B cell (primary cell): ENCODE measurements at regions not wholly inside any gene's neighbourhood (a gene's known extent, or its start where the extent isn't known, plus 50 kb on each side); places are given as distances from the start of the nearest gene placed in this dataset. TPM values are rescaled to one million over a fixed set of nuclear protein-coding genes. Genes with fewer than 3 reads are reported as not detected.

Experiments
- ATAC-seq: fragments of 200-7000 bp; cut with Tn5 transposase; one replicate; pipeline ENCODE4 v1.10.0; 2021; ENCODE audit warnings: low read depth, mild to moderate bottlenecking, moderate number of reproducible peaks, moderate library complexity
- CTCF ChIA-PET: fragments of 350-600 bp; sonication (Branson Sonifier 250); formaldehyde crosslinking; loops from one replicate; lab custom pipeline; 2021; ENCODE audit warnings: antibody characterized with exemption, inconsistent platforms; lab: Charles Lee
- POLR2A ChIA-PET: fragments of 350-600 bp; sonication (Branson Sonifier 250); formaldehyde crosslinking; loops from one replicate; lab custom pipeline; 2021; ENCODE audit warnings: antibody characterized with exemption; lab: Charles Lee
- DNase-seq: peaks from one replicate; pipeline ENCODE4 v3.0.0; 2013
- H2AFZ ChIP-seq: 2 replicates; pipeline ENCODE4 v1.6.1; 2012; ENCODE audit warnings: mild to moderate bottlenecking, low read depth, low read length; ENCODE audit not compliant: insufficient read depth, poor library complexity, severe bottlenecking
- H3K27ac ChIP-seq, 2 donors: 1 replicate in 1 of 2; 2 replicates in 1 of 2; pipeline ENCODE4 v1.5.1; 2012 to 2013; ENCODE audit warnings: low read length in 2 of 2, mild to moderate bottlenecking in 2 of 2, moderate library complexity in 1 of 2
- H3K27me3 ChIP-seq, 4 experiments: fragments of 200-600 bp in 1 of 4; sonication (generic) in 1 of 4; replicated peaks in 1 of 4; 1 replicate in 2 of 4; 2 replicates in 2 of 4; pipeline versions ENCODE4 v1.6.1 to v1.7.0; 2013 to 2016; ENCODE audit warnings: low read length in 3 of 4, mild to moderate bottlenecking in 2 of 4, mixed read lengths in 1 of 4, moderate library complexity in 1 of 4; ENCODE audit not compliant: insufficient read depth in 4 of 4, control insufficient read depth in 3 of 4; ENCODE audit errors: control extremely low read depth in 1 of 4
- H3K36me3 ChIP-seq, 2 experiments: replicated peaks in 1 of 2; 1 replicate in 1 of 2; 2 replicates in 1 of 2; pipeline versions ENCODE4 v1.6.1 to v1.7.1; 2013; ENCODE audit warnings: low read length in 1 of 2; ENCODE audit not compliant: insufficient read depth in 2 of 2, control insufficient read depth in 1 of 2; ENCODE audit errors: control extremely low read depth in 1 of 2, extremely low read depth in 1 of 2
- H3K4me1 ChIP-seq, 2 donors: fragments of 200-600 bp in 1 of 2; sonication (generic) in 1 of 2; 1 replicate in 1 of 2; 2 replicates in 1 of 2; pipeline versions ENCODE4 v1.5.1 to v1.6.1; 2013 to 2017; ENCODE audit warnings: low read length in 2 of 2; ENCODE audit not compliant: control insufficient read depth in 2 of 2, insufficient read depth in 2 of 2
- H3K4me2 ChIP-seq: replicated peaks from 2 replicates; pipeline ENCODE3; 2012; ENCODE audit warnings: mild to moderate bottlenecking, low read depth, low read length; ENCODE audit not compliant: poor library complexity, severe bottlenecking
- H3K4me3 ChIP-seq, 5 experiments: fragments of 200-600 bp in 1 of 5; sonication (generic) in 1 of 5; 1 replicate in 3 of 5; 2 replicates in 2 of 5; pipeline versions ENCODE4 v1.5.1 to v1.7.0; 2011 to 2016; ENCODE audit warnings: low read length in 4 of 5, mild to moderate bottlenecking in 4 of 5, low read depth in 2 of 5, control low read depth in 1 of 5, moderate library complexity in 1 of 5; ENCODE audit not compliant: insufficient read depth in 1 of 5; ENCODE audit errors: control extremely low read depth in 1 of 5, extremely low read depth in 1 of 5
- H3K79me2 ChIP-seq: fragments of 200-600 bp; sonication (generic); one replicate; pipeline ENCODE4 v1.6.0; 2016; ENCODE audit warnings: low read length; ENCODE audit not compliant: control insufficient read depth, insufficient read depth
- H3K9ac ChIP-seq: fragments of 200-600 bp; sonication (generic); 2 replicates; pipeline ENCODE4 v1.6.1; 2017; ENCODE audit warnings: mild to moderate bottlenecking, low read length, moderate library complexity
- H3K9me3 ChIP-seq, 3 donors: one replicate each; pipeline versions ENCODE4 v1.6.1 to v1.7.1; 2013; ENCODE audit warnings: low read length in 2 of 3; ENCODE audit not compliant: control insufficient read depth in 2 of 3, insufficient read depth in 1 of 3; ENCODE audit errors: control extremely low read depth in 1 of 3
- H4K20me1 ChIP-seq: 2 replicates; pipeline ENCODE4 v1.6.0; 2012; ENCODE audit warnings: mild to moderate bottlenecking, low read length; ENCODE audit not compliant: insufficient read depth, control insufficient read depth, poor library complexity, severe bottlenecking
- H3K27ac Mint-ChIP-seq: one replicate; pipeline ENCODE4 v1.8.0; 2021; ENCODE audit warnings: mixed read lengths
- H3K27me3 Mint-ChIP-seq: one replicate; pipeline ENCODE4 v1.8.0; 2021; ENCODE audit warnings: mixed read lengths
- H3K4me1 Mint-ChIP-seq: one replicate; pipeline ENCODE4 v1.8.0; 2021; ENCODE audit warnings: mixed read lengths
- H3K4me3 Mint-ChIP-seq: one replicate; pipeline ENCODE4 v1.8.0; 2021; ENCODE audit warnings: mixed read lengths
- H3K9me3 Mint-ChIP-seq: one replicate; pipeline ENCODE4 v1.8.0; 2022; ENCODE audit warnings: mixed read lengths; ENCODE audit not compliant: insufficient read depth
- EZH2 ChIP-seq: IDR thresholded peaks from 2 replicates; pipeline ENCODE4 v1.6.1; 2012; ENCODE audit warnings: borderline replicate concordance, low read depth, mild to moderate bottlenecking, moderate library complexity, low read length; ENCODE audit not compliant: insufficient read depth, poor library complexity, severe bottlenecking
- WGBS: methylation state at CpG from one replicate; pipeline ENCODE4 v1.1.5; 2013; ENCODE audit warnings: missing lambda C conversion rate; ENCODE audit not compliant: insufficient coverage; 5-methylcytosine and 5-hydroxymethylcytosine counted together
- intact Hi-C: fragments of 100-400 bp; cut with micrococcal nuclease; formaldehyde crosslinking; loops from one replicate; pipeline ENCODE4 v1.10.0; 2022
- small RNA-seq: library from RNA; depleted of rRNA; stranded (forward); fragments of <200 nt; gene quantifications from one replicate; pipeline ENCODE3, GENCODE V24; 2012; ENCODE audit warnings: low replicate concordance, low read depth; ENCODE audit not compliant: insufficient read length
- TF ChIP-seq, protein P1 (sequence below): fragments of 200-600 bp; IDR thresholded peaks from one replicate; pipeline ENCODE4 v1.8.0; 2022; ENCODE audit warnings: antibody characterized with exemption, mild to moderate bottlenecking

GRCh38 chr20:17171746-17172280, 55.0 kb upstream of the PCSK2 start:
- Histone ChIP-seq H3K9ac (no peak overlapping the region), H4K20me1 (no peaks in the 10 kb centered on the region), H3K27me3 (no peaks in the 10 kb centered on the region), H3K36me3 (no peaks in the 10 kb centered on the region), H3K4me1 (no peaks in the 10 kb centered on the region), H3K79me2 (no peaks in the 10 kb centered on the region), H3K9me3 (no peaks in the 10 kb centered on the region), H3K4me2 (no peak overlapping the region), H3K27ac (no peak overlapping the region), H3K4me3 (no peak overlapping the region), H2AFZ (no peak overlapping the region)
- ChIA-PET POLR2A (no interaction called here), CTCF (no interaction called here)
- intact Hi-C loops = no loop called here
- Mint-ChIP-seq H3K27me3 (no peaks in the 10 kb centered on the region), H3K4me1 (no peaks in the 10 kb centered on the region), H3K9me3 (no peaks in the 10 kb centered on the region), H3K4me3 (no peak overlapping the region), H3K27ac (no peak overlapping the region)
- ATAC-seq = no peak
- no peak for DNase-seq
- WGBS = 75% methylated on average over 1 of the region's 3 CpGs
- TF ChIP-seq, protein P1, sequence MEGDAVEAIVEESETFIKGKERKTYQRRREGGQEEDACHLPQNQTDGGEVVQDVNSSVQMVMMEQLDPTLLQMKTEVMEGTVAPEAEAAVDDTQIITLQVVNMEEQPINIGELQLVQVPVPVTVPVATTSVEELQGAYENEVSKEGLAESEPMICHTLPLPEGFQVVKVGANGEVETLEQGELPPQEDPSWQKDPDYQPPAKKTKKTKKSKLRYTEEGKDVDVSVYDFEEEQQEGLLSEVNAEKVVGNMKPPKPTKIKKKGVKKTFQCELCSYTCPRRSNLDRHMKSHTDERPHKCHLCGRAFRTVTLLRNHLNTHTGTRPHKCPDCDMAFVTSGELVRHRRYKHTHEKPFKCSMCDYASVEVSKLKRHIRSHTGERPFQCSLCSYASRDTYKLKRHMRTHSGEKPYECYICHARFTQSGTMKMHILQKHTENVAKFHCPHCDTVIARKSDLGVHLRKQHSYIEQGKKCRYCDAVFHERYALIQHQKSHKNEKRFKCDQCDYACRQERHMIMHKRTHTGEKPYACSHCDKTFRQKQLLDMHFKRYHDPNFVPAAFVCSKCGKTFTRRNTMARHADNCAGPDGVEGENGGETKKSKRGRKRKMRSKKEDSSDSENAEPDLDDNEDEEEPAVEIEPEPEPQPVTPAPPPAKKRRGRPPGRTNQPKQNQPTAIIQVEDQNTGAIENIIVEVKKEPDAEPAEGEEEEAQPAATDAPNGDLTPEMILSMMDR = no peak

GRCh38 chr20:17172836-17173516, 53.9 kb upstream of the PCSK2 start:
- 100% methylated on average over 2 of the region's 6 CpGs for WGBS
- Histone ChIP-seq H2AFZ (no peak overlapping the region), H3K27me3 (no peaks in the 10 kb centered on the region), H3K79me2 (no peaks in the 10 kb centered on the region), H3K9ac (no peak overlapping the region), H3K9me3 (no peaks in the 10 kb centered on the region), H3K4me2 (no peak overlapping the region), H4K20me1 (no peaks in the 10 kb centered on the region), H3K27ac (no peak overlapping the region), H3K4me1 (no peaks in the 10 kb centered on the region), H3K4me3 (no peak overlapping the region), H3K36me3 (no peaks in the 10 kb centered on the region)
- intact Hi-C loops = no loop called here
- Mint-ChIP-seq H3K27ac (no peak overlapping the region), H3K27me3 (no peaks in the 10 kb centered on the region), H3K4me3 (no peak overlapping the region), H3K9me3 (no peaks in the 10 kb centered on the region), H3K4me1 (no peaks in the 10 kb centered on the region)
- DNase-seq (no peak), ATAC-seq (no peak)
- POLR2A ChIA-PET = no interaction called here
- TF ChIP-seq, protein P1 = no peak
- no peak for TF ChIP-seq EZH2
- CTCF ChIA-PET = no interaction called here

Small RNA genes in the stretch of these regions (small RNA-seq; reads per million reads assigned to genes)
- gene RF00012 = not detected
